ENCODE measurements at regions not wholly inside any gene's neighbourhood (a gene's known extent, or its start where the extent isn't known, plus 50 kb on each side); places are given as distances from the start of the nearest gene placed in this dataset.

DNA sequence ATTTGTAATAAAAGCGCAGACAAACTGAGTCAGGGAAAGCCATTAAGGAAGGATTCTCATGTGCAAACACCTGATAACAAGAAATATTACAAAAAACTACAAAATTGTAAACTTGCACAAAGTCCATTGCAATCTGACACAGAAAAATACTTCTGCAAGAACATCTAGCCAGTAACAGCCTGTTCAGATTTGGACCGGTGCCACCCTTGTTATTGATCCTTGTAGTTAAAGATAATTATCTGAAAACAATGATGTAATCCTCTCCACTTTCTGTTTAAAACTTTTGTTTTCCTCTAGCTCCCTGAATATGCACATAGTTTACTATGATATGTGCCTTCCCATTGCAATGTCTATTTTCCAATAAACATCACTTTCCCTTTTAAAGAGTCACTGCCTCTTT, 1090.2 kb downstream of the PLOD2 start:
- TF ChIP-seq CTCF (conservative IDR thresholded peaks at IDR 0.05; ENCODE audit: low read depth, low read length) (no peak), EZH2 (IDR thresholded peaks at IDR 0.05; ENCODE audit: borderline replicate concordance, low read depth, low read length, poor library complexity, severe bottlenecking) (no peak)

All from A673 (cell line).